ENCODE measurements at regions not wholly inside any gene's neighbourhood (a gene's known extent, or its start where the extent isn't known, plus 50 kb on each side); places are given as distances from the start of the nearest gene placed in this dataset.

DNA sequence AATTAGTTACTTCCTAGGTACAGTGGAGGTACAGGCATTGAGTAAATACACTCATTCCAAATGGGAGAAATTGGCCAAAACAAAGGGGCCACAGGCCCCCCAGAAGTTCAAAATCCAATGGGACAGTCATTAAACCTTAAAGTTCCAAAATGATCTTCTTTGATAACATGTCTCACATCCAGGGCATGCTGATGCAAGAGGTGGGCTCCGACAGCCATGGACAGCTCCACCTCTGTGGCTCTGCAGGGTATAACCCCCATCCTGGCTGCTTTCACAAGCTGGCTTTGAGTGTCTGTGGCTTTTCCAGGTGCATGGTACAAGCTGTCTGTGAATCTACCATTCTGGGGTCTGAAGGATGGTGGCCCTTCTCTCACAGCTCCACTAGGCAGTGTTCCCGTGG lies 488.7 kb downstream of the DCDC2C start (continued):
- TF ChIP-seq FOSL1 (IDR thresholded peaks at IDR 0.05; ENCODE audit: low read depth) (no peak), CBX3 (IDR thresholded peaks at IDR 0.05; ENCODE audit: low read depth) (no peak)

DNA sequence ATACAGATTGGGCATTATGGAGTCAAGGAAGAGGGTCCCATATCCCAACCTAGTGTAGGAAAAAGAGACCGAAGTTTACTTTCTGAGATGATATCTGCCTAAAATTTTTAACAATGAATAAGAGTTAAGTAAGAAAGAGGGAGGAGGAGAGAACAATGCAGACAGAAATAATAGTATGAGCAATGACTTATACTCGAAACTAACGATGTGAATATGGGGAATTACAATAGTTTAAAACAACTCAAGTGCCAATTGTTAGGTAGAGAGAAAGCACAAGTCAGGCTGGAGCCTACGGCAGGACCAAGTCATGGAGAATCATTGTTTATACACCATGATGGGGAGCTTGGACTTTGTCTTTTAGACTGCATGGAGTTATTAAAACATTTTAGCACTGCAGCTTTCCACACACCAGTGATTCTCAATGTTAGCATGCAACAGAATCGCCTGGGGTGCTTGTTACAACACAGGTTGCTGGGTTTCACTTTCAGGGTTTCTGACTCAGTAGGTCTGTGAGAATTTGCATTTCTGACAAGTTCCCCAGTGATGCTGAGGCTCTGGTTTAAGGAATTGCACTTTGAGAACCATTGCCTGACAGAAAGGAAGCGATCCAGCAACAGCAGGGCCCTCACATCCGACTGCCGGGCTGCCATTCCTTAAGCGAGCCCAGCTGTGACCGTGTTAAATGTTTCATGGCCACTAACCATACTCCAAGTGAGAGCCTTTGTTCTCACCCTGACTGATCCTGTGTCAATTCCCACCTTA lies 511.2 kb downstream of the DCDC2C start:
- ChIA-PET CTCF (no interaction called here), RAD21 (ENCODE audit: low non-redundant PET in 1 of 2, low total read pairs in 2 of 2, uncharacterized antibody in 2 of 2, unreplicated experiment in 2 of 2) (no interaction called here), POLR2A (no interaction called here)
- Histone ChIP-seq H3K36me3 (ENCODE audit: control insufficient read depth in 1 of 2, insufficient read depth in 2 of 2, low read length in 2 of 2) (no peaks in the 10 kb centered on the region), H2AFZ (ENCODE audit: low read depth, low read length, poor library complexity, severe bottlenecking) (no peak overlapping the region), H3K9me2 (ENCODE audit: insufficient read depth) (no peaks in the 10 kb centered on the region), H4K20me1 (ENCODE audit: insufficient read depth) (no peaks in the 10 kb centered on the region), H3K4me2 (ENCODE audit: low read length) (no peak overlapping the region), H3K79me2 (ENCODE audit: insufficient read depth, low read length) (no peaks in the 10 kb centered on the region), H3K4me1 (ENCODE audit: control insufficient read depth in 1 of 2, insufficient read depth in 2 of 2, low read length in 2 of 2) (no peaks in the 10 kb centered on the region), H3K27me3 (ENCODE audit: insufficient read depth, low read length) (no peaks in the 10 kb centered on the region), H3K9me3 (ENCODE audit: control insufficient read depth in 1 of 2, insufficient read depth in 1 of 2, low read depth in 1 of 2, low read length in 2 of 2) (peaks cover 6 to 11% of the 10 kb centered on the region in 2 experiments; a peak in 2 of 4 replicates), H3K27ac (ENCODE audit: low read depth, low read length) (no peak overlapping the region), H3K9ac (ENCODE audit: low read length) (no peak overlapping the region), H3K4me3 (replicated peaks in 1 of 2; ENCODE audit: low read depth in 1 of 2, low read length in 2 of 2) (no peak overlapping the region)
- intact Hi-C loops (cut with micrococcal nuclease) = no loop called here
- BruUV-seq (replicated peaks) = no TSS peak
- DNase-seq (ENCODE audit: low read depth, low spot score) (no peak), ATAC-seq (no peak)
- TF ChIP-seq FOSL1 (IDR thresholded peaks at IDR 0.05; ENCODE audit: low read depth) = no peak
- TF ChIP-seq, protein P1, sequence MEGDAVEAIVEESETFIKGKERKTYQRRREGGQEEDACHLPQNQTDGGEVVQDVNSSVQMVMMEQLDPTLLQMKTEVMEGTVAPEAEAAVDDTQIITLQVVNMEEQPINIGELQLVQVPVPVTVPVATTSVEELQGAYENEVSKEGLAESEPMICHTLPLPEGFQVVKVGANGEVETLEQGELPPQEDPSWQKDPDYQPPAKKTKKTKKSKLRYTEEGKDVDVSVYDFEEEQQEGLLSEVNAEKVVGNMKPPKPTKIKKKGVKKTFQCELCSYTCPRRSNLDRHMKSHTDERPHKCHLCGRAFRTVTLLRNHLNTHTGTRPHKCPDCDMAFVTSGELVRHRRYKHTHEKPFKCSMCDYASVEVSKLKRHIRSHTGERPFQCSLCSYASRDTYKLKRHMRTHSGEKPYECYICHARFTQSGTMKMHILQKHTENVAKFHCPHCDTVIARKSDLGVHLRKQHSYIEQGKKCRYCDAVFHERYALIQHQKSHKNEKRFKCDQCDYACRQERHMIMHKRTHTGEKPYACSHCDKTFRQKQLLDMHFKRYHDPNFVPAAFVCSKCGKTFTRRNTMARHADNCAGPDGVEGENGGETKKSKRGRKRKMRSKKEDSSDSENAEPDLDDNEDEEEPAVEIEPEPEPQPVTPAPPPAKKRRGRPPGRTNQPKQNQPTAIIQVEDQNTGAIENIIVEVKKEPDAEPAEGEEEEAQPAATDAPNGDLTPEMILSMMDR (IDR thresholded peaks at IDR 0.05 in 2 of 3, conservative IDR thresholded peaks at IDR 0.05 in 1 of 3; ENCODE audit: borderline replicate concordance in 1 of 3, insufficient read depth in 1 of 3, low read depth in 2 of 3, low read length in 2 of 3) = no peak
- TF ChIP-seq, protein P2, sequence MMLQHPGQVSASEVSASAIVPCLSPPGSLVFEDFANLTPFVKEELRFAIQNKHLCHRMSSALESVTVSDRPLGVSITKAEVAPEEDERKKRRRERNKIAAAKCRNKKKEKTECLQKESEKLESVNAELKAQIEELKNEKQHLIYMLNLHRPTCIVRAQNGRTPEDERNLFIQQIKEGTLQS (IDR thresholded peaks at IDR 0.05) = no peak
- no peak for TF ChIP-seq JUND (IDR thresholded peaks at IDR 0.05)
- TF ChIP-seq EGR1 (IDR thresholded peaks at IDR 0.05; ENCODE audit: low read depth) = no peak
- no peak for TF ChIP-seq CBX3 (IDR thresholded peaks at IDR 0.05; ENCODE audit: low read depth)
- TF ChIP-seq, protein P3, sequence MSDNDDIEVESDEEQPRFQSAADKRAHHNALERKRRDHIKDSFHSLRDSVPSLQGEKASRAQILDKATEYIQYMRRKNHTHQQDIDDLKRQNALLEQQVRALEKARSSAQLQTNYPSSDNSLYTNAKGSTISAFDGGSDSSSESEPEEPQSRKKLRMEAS (IDR thresholded peaks at IDR 0.05) = no peak
- no peak for TF ChIP-seq EZH2phosphoT487 (IDR thresholded peaks at IDR 0.05; ENCODE audit: borderline replicate concordance)
- TF ChIP-seq SIN3A (IDR thresholded peaks at IDR 0.05; ENCODE audit: low read depth) = no peak
- TF ChIP-seq EZH2 (IDR thresholded peaks at IDR 0.05) = no peak
- no peak for TF ChIP-seq SRF (IDR thresholded peaks at IDR 0.05; ENCODE audit: low read depth)
- TF ChIP-seq TCF7L2 (IDR thresholded peaks at IDR 0.05; ENCODE audit: borderline replicate concordance, extremely low read depth, insufficient read depth, insufficient read length) = no peak
- TF ChIP-seq YY1 (IDR thresholded peaks at IDR 0.05; ENCODE audit: extremely low read depth, insufficient replicate concordance, low read depth, low read length) = no peak
- TF ChIP-seq, protein P4, sequence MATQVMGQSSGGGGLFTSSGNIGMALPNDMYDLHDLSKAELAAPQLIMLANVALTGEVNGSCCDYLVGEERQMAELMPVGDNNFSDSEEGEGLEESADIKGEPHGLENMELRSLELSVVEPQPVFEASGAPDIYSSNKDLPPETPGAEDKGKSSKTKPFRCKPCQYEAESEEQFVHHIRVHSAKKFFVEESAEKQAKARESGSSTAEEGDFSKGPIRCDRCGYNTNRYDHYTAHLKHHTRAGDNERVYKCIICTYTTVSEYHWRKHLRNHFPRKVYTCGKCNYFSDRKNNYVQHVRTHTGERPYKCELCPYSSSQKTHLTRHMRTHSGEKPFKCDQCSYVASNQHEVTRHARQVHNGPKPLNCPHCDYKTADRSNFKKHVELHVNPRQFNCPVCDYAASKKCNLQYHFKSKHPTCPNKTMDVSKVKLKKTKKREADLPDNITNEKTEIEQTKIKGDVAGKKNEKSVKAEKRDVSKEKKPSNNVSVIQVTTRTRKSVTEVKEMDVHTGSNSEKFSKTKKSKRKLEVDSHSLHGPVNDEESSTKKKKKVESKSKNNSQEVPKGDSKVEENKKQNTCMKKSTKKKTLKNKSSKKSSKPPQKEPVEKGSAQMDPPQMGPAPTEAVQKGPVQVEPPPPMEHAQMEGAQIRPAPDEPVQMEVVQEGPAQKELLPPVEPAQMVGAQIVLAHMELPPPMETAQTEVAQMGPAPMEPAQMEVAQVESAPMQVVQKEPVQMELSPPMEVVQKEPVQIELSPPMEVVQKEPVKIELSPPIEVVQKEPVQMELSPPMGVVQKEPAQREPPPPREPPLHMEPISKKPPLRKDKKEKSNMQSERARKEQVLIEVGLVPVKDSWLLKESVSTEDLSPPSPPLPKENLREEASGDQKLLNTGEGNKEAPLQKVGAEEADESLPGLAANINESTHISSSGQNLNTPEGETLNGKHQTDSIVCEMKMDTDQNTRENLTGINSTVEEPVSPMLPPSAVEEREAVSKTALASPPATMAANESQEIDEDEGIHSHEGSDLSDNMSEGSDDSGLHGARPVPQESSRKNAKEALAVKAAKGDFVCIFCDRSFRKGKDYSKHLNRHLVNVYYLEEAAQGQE (IDR thresholded peaks at IDR 0.05; ENCODE audit: low read depth) = no peak
- TF ChIP-seq POLR2A (IDR thresholded peaks at IDR 0.05; ENCODE audit: borderline replicate concordance, extremely low read depth, insufficient read depth, insufficient read length) = no peak
- no peak for TF ChIP-seq RAD21 (IDR thresholded peaks at IDR 0.05; ENCODE audit: low read depth)
- TF ChIP-seq CEBPB (IDR thresholded peaks at IDR 0.05; ENCODE audit: low read depth) = no peak
- no peak for TF ChIP-seq ZFX (IDR thresholded peaks at IDR 0.05)
- no peak for TF ChIP-seq SP1 (IDR thresholded peaks at IDR 0.05; ENCODE audit: low read depth)
- no peak for TF ChIP-seq ELF1 (IDR thresholded peaks at IDR 0.05; ENCODE audit: borderline replicate concordance, low read depth)
